ENCODE measurements at regions not wholly inside any gene's neighbourhood (a gene's known extent, or its start where the extent isn't known, plus 50 kb on each side); places are given as distances from the start of the nearest gene placed in this dataset.

DNA sequence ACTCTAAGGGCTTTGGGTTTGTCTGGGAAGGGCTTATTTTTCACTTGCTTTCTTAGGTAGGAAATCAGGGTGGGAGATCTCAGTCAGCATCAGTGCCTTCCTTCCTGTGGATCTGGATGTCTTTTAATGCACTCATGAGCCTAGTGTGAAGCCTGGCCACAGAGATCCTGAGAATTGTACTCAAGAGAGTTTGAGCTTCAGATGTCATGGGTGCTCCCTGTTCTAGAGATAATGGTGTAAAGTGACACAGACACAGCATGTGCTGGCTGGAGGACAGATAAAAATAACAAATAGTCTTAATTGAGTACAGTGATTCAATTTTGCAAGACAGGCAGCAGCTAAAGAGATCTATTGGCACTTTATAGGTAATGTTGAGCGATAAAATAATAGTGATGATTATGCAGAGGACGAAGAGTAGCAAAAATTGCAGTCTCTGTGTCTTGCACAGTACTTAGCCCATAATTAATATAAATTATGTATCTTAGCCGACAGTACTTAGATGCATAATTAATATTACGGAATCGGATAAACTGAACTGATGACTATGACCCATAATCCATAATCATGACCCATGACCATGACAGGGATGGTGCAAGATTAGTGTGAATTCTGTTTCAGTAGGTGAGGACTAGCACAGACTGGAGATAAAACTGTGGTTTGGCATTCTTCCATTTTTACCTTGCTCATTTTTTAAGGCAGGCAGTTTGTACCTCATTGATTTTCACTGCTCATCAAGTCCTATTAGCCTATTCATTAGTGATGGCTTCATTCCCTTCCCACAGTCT is 408.7 kb upstream of the PIK3R1 start:
- no peak for TF ChIP-seq POLR2AphosphoS5 (IDR thresholded peaks at IDR 0.05; ENCODE audit: low read depth, low read length)
- TF ChIP-seq FOXP2 (optimal IDR thresholded peaks at IDR 0.05; ENCODE audit: borderline replicate concordance, extremely low read depth, extremely low read length, insufficient read depth), result no peak
- TF ChIP-seq, protein P1, sequence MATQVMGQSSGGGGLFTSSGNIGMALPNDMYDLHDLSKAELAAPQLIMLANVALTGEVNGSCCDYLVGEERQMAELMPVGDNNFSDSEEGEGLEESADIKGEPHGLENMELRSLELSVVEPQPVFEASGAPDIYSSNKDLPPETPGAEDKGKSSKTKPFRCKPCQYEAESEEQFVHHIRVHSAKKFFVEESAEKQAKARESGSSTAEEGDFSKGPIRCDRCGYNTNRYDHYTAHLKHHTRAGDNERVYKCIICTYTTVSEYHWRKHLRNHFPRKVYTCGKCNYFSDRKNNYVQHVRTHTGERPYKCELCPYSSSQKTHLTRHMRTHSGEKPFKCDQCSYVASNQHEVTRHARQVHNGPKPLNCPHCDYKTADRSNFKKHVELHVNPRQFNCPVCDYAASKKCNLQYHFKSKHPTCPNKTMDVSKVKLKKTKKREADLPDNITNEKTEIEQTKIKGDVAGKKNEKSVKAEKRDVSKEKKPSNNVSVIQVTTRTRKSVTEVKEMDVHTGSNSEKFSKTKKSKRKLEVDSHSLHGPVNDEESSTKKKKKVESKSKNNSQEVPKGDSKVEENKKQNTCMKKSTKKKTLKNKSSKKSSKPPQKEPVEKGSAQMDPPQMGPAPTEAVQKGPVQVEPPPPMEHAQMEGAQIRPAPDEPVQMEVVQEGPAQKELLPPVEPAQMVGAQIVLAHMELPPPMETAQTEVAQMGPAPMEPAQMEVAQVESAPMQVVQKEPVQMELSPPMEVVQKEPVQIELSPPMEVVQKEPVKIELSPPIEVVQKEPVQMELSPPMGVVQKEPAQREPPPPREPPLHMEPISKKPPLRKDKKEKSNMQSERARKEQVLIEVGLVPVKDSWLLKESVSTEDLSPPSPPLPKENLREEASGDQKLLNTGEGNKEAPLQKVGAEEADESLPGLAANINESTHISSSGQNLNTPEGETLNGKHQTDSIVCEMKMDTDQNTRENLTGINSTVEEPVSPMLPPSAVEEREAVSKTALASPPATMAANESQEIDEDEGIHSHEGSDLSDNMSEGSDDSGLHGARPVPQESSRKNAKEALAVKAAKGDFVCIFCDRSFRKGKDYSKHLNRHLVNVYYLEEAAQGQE (IDR thresholded peaks at IDR 0.05; ENCODE audit: insufficient read depth in 1 of 2, low read depth in 2 of 2, low read length in 2 of 2), result no peak

DNA sequence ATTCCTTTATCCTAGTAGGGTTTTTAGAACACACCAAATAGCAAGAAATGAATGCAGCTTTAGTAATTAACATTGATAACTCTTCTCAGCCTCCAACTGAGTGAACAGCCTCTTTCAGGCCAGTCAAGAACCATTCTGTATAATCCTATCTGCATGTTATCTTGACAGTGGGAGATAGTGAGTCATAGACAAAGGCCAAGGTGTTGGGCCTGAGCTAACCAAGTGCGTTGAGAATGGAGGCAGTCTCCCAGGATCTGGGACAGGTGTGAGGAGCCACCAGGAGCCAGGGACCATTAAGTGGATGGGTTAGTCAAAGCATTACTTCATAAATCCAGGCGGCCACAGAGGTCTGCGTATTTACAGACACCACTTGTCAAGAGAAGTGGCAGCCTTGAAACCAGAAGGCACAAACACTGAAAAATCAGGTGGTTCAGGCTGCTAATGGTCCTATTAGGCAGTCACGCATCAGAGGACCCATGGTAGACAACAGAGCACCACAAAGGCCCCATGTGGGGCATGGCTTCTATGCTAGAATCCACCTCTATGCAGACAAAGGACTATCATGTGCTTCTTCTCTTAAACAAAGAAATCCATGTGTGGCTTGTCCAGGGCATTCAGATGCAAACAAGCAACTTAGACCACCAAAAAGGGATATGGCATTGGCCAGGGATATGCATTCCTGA is 409.7 kb upstream of the PIK3R1 start:
- TF ChIP-seq TAF1 (IDR thresholded peaks at IDR 0.05; ENCODE audit: borderline replicate concordance, insufficient read depth, low read length) (no peak), FOXP2 (optimal IDR thresholded peaks at IDR 0.05; ENCODE audit: borderline replicate concordance, extremely low read depth, extremely low read length, insufficient read depth) (no peak), SIN3A (IDR thresholded peaks at IDR 0.05; ENCODE audit: borderline replicate concordance, insufficient read depth, low read length) (no peak), POLR2AphosphoS5 (IDR thresholded peaks at IDR 0.05; ENCODE audit: low read depth, low read length) (no peak)
- TF ChIP-seq, protein P1 (IDR thresholded peaks at IDR 0.05; ENCODE audit: insufficient read depth in 1 of 2, low read depth in 2 of 2, low read length in 2 of 2), result no peak

DNA sequence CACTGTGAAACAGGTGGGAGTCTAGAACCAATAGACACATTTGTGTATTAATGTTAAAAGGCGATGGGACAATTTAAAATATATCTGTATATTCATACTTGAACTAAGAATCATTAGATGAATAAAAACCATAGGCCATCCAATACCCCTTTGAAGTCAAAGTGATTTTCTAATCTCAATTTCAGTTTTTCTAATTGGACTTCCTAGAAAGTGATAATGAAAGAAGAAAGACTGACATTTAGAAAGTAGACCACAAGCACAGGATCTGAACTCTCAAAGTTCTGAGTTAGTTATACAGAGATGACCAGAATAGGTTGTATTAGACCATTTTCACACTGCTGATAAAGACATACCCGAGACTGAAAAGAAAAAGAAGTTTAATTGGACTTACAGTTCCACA is 412.8 kb upstream of the PIK3R1 start:
- TF ChIP-seq POLR2AphosphoS5 (IDR thresholded peaks at IDR 0.05; ENCODE audit: low read depth, low read length), result no peak
- TF ChIP-seq FOXP2 (optimal IDR thresholded peaks at IDR 0.05; ENCODE audit: borderline replicate concordance, extremely low read depth, extremely low read length, insufficient read depth), result no peak
- TF ChIP-seq SIN3A (IDR thresholded peaks at IDR 0.05; ENCODE audit: borderline replicate concordance, insufficient read depth, low read length), result no peak
- TF ChIP-seq TAF1 (IDR thresholded peaks at IDR 0.05; ENCODE audit: borderline replicate concordance, insufficient read depth, low read length), result no peak
- TF ChIP-seq, protein P1 (IDR thresholded peaks at IDR 0.05; ENCODE audit: insufficient read depth in 1 of 2, low read depth in 2 of 2, low read length in 2 of 2), result no peak

DNA sequence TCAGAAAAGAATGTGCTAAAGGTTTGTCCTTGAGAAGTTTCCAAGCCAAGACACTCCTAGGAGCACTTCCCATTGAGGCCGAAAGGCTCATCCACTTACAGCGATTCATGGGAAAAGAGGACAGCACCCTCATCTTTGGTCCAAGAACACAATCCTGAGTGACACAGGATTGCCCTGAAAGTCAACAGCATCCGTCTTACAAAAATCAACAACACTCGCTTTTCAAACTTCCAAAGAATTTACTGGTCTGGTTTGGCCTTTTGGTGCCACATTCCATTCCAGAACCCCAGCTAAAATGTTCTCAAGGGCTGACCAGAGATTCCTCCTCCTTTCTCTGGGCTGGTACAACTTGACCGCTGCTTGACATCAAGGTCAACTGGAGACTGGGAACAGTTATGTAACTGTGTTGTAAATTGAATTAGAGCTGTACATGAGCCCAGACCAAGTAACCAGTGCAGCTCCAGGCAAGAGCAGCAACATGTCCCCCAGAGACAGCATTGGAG is 415.8 kb upstream of the PIK3R1 start:
- TF ChIP-seq SIN3A (IDR thresholded peaks at IDR 0.05; ENCODE audit: borderline replicate concordance, insufficient read depth, low read length) (no peak), TAF1 (IDR thresholded peaks at IDR 0.05; ENCODE audit: borderline replicate concordance, insufficient read depth, low read length) (no peak), FOXP2 (optimal IDR thresholded peaks at IDR 0.05; ENCODE audit: borderline replicate concordance, extremely low read depth, extremely low read length, insufficient read depth) (no peak), POLR2AphosphoS5 (IDR thresholded peaks at IDR 0.05; ENCODE audit: low read depth, low read length) (no peak)
- TF ChIP-seq, protein P1 (IDR thresholded peaks at IDR 0.05; ENCODE audit: insufficient read depth in 1 of 2, low read depth in 2 of 2, low read length in 2 of 2), result no peak

Data from PFSK-1 (cell line).